MG63 (cell line): ENCODE measurements at regions not wholly inside any gene's neighbourhood (a gene's known extent, or its start where the extent isn't known, plus 50 kb on each side); places are given as distances from the start of the nearest gene placed in this dataset.
"Not testable (repeated sequence)": the region's sequence is repeated elsewhere in the genome, so short reads cannot be mapped to it uniquely, and the experiment has no call there.

Source experiments
- DNase-seq: peaks from one replicate; pipeline ENCODE4 v3.0.0-alpha.2; 2020
- H3K27me3 ChIP-seq: fragments of 250-450 bp; sonication (Bioruptor Pico); 2 replicates; pipeline ENCODE4 v1.5.1; 2020; ENCODE audit warnings: mild to moderate bottlenecking, moderate library complexity
- H3K36me3 ChIP-seq: fragments of 250-450 bp; sonication (Bioruptor Pico); 2 replicates; pipeline ENCODE4 v1.5.1; 2020; ENCODE audit warnings: mild to moderate bottlenecking, moderate library complexity
- H3K4me3 ChIP-seq: fragments of 250-450 bp; sonication (Bioruptor Pico); 2 replicates; pipeline ENCODE4 v1.5.1; 2020; ENCODE audit warnings: mild to moderate bottlenecking, moderate library complexity
- H3K9me3 ChIP-seq: fragments of 250-450 bp; sonication (Bioruptor Pico); 2 replicates; pipeline ENCODE4 v1.5.1; 2020; ENCODE audit warnings: mild to moderate bottlenecking, moderate library complexity

GRCh38 chr12:116687888-116688287 is 50.0 kb downstream of the SPRING1 start:
- no peaks in the 10 kb centered on the region for H3K9me3 ChIP-seq
- DNase-seq, result peak; percentile 41
- no peaks in the 10 kb centered on the region for H3K27me3 ChIP-seq
- no peaks in the 10 kb centered on the region for H3K36me3 ChIP-seq
- H3K4me3 ChIP-seq, result no peak overlapping the region

- no peak for DNase-seq
- H3K9me3 ChIP-seq, result no peaks in the 10 kb centered on the region
Measured at GRCh38 chr12:116684891-116685290, 53.0 kb downstream of the SPRING1 start.

GRCh38 chr12:116677202-116677661 is 60.6 kb downstream of the SPRING1 start:
- no peak for DNase-seq
- Histone ChIP-seq H3K27me3 (no peaks in the 10 kb centered on the region), H3K4me3 (no peak overlapping the region), H3K36me3 (no peaks in the 10 kb centered on the region), H3K9me3 (no peaks in the 10 kb centered on the region)

More at GRCh38 chr12:116684891-116685290, 53.0 kb downstream of the SPRING1 start:
- Histone ChIP-seq H3K36me3 (no peaks in the 10 kb centered on the region), H3K27me3 (no peaks in the 10 kb centered on the region), H3K4me3 (no peak overlapping the region)

GRCh38 chr12:116675339-116676107 is 62.3 kb downstream of the SPRING1 start:
- Histone ChIP-seq H3K9me3 (no peaks in the 10 kb centered on the region), H3K36me3 (no peaks in the 10 kb centered on the region), H3K4me3 (no peak overlapping the region), H3K27me3 (no peaks in the 10 kb centered on the region)
- no peak for DNase-seq

- no peak overlapping the region for H3K4me3 ChIP-seq
- no peaks in the 10 kb centered on the region for H3K36me3 ChIP-seq
- no peak for DNase-seq
- no peaks in the 10 kb centered on the region for H3K27me3 ChIP-seq
- no peaks in the 10 kb centered on the region for H3K9me3 ChIP-seq
Measured at GRCh38 chr12:116674643-116675183, 63.2 kb downstream of the SPRING1 start.

GRCh38 chr12:116673681-116674111 is 64.2 kb downstream of the SPRING1 start:
- Histone ChIP-seq H3K9me3 (no peaks in the 10 kb centered on the region), H3K36me3 (no peaks in the 10 kb centered on the region), H3K27me3 (no peaks in the 10 kb centered on the region), H3K4me3 (no peak overlapping the region)
- no peak for DNase-seq

GRCh38 chr12:116672842-116673516 is 64.9 kb downstream of the SPRING1 start:
- H3K9me3 ChIP-seq, result no peaks in the 10 kb centered on the region
- no peak for DNase-seq
- H3K4me3 ChIP-seq, result no peak overlapping the region
- H3K27me3 ChIP-seq, result no peaks in the 10 kb centered on the region
- no peaks in the 10 kb centered on the region for H3K36me3 ChIP-seq

- no peaks in the 10 kb centered on the region for H3K9me3 ChIP-seq
- H3K4me3 ChIP-seq, result no peak overlapping the region
- no peaks in the 10 kb centered on the region for H3K27me3 ChIP-seq
- DNase-seq, result no peak
- no peaks in the 10 kb centered on the region for H3K36me3 ChIP-seq
Measured at GRCh38 chr12:116672010-116672409, 65.9 kb downstream of the SPRING1 start.

- H3K27me3 ChIP-seq, result no peaks in the 10 kb centered on the region
- H3K9me3 ChIP-seq, result no peaks in the 10 kb centered on the region
- no peak overlapping the region for H3K4me3 ChIP-seq
- no peak for DNase-seq
- no peaks in the 10 kb centered on the region for H3K36me3 ChIP-seq
Measured at GRCh38 chr12:116670859-116671258, 67.0 kb downstream of the SPRING1 start.

- no peak overlapping the region for H3K4me3 ChIP-seq
- DNase-seq, result no peak
- no peaks in the 10 kb centered on the region for H3K9me3 ChIP-seq
- H3K36me3 ChIP-seq, result no peaks in the 10 kb centered on the region
- H3K27me3 ChIP-seq, result no peaks in the 10 kb centered on the region
Measured at GRCh38 chr12:116667752-116668151, 70.1 kb downstream of the SPRING1 start.

- not testable (repeated sequence) for DNase-seq, H3K9me3 ChIP-seq, H3K4me3 ChIP-seq, H3K36me3 ChIP-seq, H3K27me3 ChIP-seq
Measured at GRCh38 chr12:116666829-116667228, 71.0 kb downstream of the SPRING1 start.

- DNase-seq, result no peak
Measured at GRCh38 chr12:116666305-116666673, 71.6 kb downstream of the SPRING1 start.

GRCh38 chr12:116665666-116666304 is 72.1 kb downstream of the SPRING1 start:
- no peaks in the 10 kb centered on the region for H3K36me3 ChIP-seq
- H3K27me3 ChIP-seq, result no peaks in the 10 kb centered on the region
- no peak overlapping the region for H3K4me3 ChIP-seq
- no peaks in the 10 kb centered on the region for H3K9me3 ChIP-seq
- no peak for DNase-seq

More at GRCh38 chr12:116666305-116666673, 71.6 kb downstream of the SPRING1 start:
- no peaks in the 10 kb centered on the region for H3K36me3 ChIP-seq
- no peaks in the 10 kb centered on the region for H3K9me3 ChIP-seq
- no peak overlapping the region for H3K4me3 ChIP-seq
- H3K27me3 ChIP-seq, result no peaks in the 10 kb centered on the region

- Histone ChIP-seq H3K36me3 (no peaks in the 10 kb centered on the region), H3K27me3 (no peaks in the 10 kb centered on the region), H3K9me3 (no peaks in the 10 kb centered on the region), H3K4me3 (no peak overlapping the region)
- DNase-seq, result no peak
Measured at GRCh38 chr12:116664085-116664484, 73.8 kb downstream of the SPRING1 start.

GRCh38 chr12:116662612-116663144 is 75.2 kb downstream of the SPRING1 start:
- no peak for DNase-seq
- H3K27me3 ChIP-seq, result no peaks in the 10 kb centered on the region
- no peaks in the 10 kb centered on the region for H3K36me3 ChIP-seq
- H3K4me3 ChIP-seq, result no peak overlapping the region
- H3K9me3 ChIP-seq, result no peaks in the 10 kb centered on the region

GRCh38 chr12:116661341-116661740 is 76.5 kb downstream of the SPRING1 start:
- no peaks in the 10 kb centered on the region for H3K36me3 ChIP-seq
- H3K4me3 ChIP-seq, result no peak overlapping the region
- no peak for DNase-seq
- H3K27me3 ChIP-seq, result no peaks in the 10 kb centered on the region
- H3K9me3 ChIP-seq, result no peaks in the 10 kb centered on the region

GRCh38 chr12:116660740-116661139 is 77.1 kb downstream of the SPRING1 start:
- H3K27me3 ChIP-seq, H3K4me3 ChIP-seq, DNase-seq, H3K9me3 ChIP-seq, H3K36me3 ChIP-seq: not testable (repeated sequence)
